OCI-LY3 (cell line): ENCODE measurements at regions not wholly inside any gene's neighbourhood (a gene's known extent, or its start where the extent isn't known, plus 50 kb on each side); places are given as distances from the start of the nearest gene placed in this dataset.

Experiments used
- CTCF ChIP-seq: fragments of 200-600, 300-600 bp; sonication (generic); IDR thresholded peaks from 2 replicates; pipeline ENCODE4 v1.5.1; 2014; ENCODE audit warnings: antibody characterized with exemption, low read length, low read depth
- EZH2phosphoT487 ChIP-seq: fragments of 200-600 bp; shearing (Covaris generic); IDR thresholded peaks from 2 replicates; pipeline ENCODE4 v1.6.1; 2018; ENCODE audit warnings: antibody characterized with exemption, mixed run types, low read depth

GRCh38 chr5:125536582-125536981, 790.1 kb upstream of the ZNF608 start:
- TF ChIP-seq CTCF (no peak), EZH2phosphoT487 (no peak)
